Common myeloid progenitor, CD34-positive (primary cell): ENCODE measurements at regions not wholly inside any gene's neighbourhood (a gene's known extent, or its start where the extent isn't known, plus 50 kb on each side); places are given as distances from the start of the nearest gene placed in this dataset.

Experiments used
- CTCF ChIA-PET: fragments of 350-600 bp; sonication (Branson Sonifier 250); formaldehyde crosslinking; loops from one replicate; lab custom pipeline; 2021; ENCODE audit warnings: antibody characterized with exemption; lab: Charles Lee
- POLR2A ChIA-PET: fragments of 350-600 bp; sonication (Branson Sonifier 250); formaldehyde crosslinking; loops from one replicate; lab custom pipeline; 2021; ENCODE audit warnings: antibody characterized with exemption; lab: Charles Lee
- DNase-seq, 3 donors: peaks; one replicate each; pipeline versions ENCODE4 v3.0.0 to v3.0.0-alpha.2; 2013
- H3K27ac ChIP-seq, 2 experiments: 1 replicate in 1 of 2; 2 replicates in 1 of 2; pipeline ENCODE4 v1.7.0; 2013; ENCODE audit warnings: inconsistent platforms in 2 of 2, low read length in 2 of 2, mild to moderate bottlenecking in 2 of 2, low read depth in 1 of 2, moderate library complexity in 1 of 2; ENCODE audit not compliant: severe bottlenecking in 2 of 2, insufficient read depth in 1 of 2, poor library complexity in 1 of 2
- H3K27me3 ChIP-seq, 5 experiments: replicated peaks in 2 of 5; 1 replicate in 3 of 5; 2 replicates in 2 of 5; pipeline versions ENCODE4 v1.6.1 to v1.7.0; 2013; ENCODE audit warnings: low read length in 4 of 5, mild to moderate bottlenecking in 2 of 5, moderate library complexity in 2 of 5, inconsistent platforms in 1 of 5; ENCODE audit not compliant: insufficient read depth in 5 of 5, control insufficient read depth in 4 of 5
- H3K36me3 ChIP-seq, 4 experiments: 1 replicate in 2 of 4; 2 replicates in 2 of 4; pipeline versions ENCODE4 v1.6.1 to v1.7.0; 2013; ENCODE audit warnings: low read length in 3 of 4, control low read depth in 1 of 4, mild to moderate bottlenecking in 1 of 4; ENCODE audit not compliant: control insufficient read depth in 4 of 4, insufficient read depth in 4 of 4
- H3K4me1 ChIP-seq, 4 experiments: 1 replicate in 3 of 4; 2 replicates in 1 of 4; pipeline versions ENCODE4 v1.6.1 to v1.7.1; 2013; ENCODE audit warnings: low read length in 3 of 4, mild to moderate bottlenecking in 3 of 4, control low read depth in 1 of 4, inconsistent platforms in 1 of 4, moderate library complexity in 1 of 4; ENCODE audit not compliant: control insufficient read depth in 4 of 4, insufficient read depth in 4 of 4; ENCODE audit errors: control extremely low read depth in 1 of 4
- H3K4me3 ChIP-seq, 7 experiments: 1 replicate in 4 of 7; 2 replicates in 3 of 7; pipeline versions ENCODE4 v1.5.1 to v1.7.0; 2013; ENCODE audit warnings: mild to moderate bottlenecking in 7 of 7, low read length in 6 of 7, moderate library complexity in 6 of 7, inconsistent platforms in 2 of 7, low read depth in 2 of 7, control low read depth in 1 of 7; ENCODE audit not compliant: insufficient read depth in 4 of 7, control insufficient read depth in 1 of 7; ENCODE audit errors: extremely low read depth in 1 of 7
- H3K9me3 ChIP-seq, 5 experiments: 1 replicate in 4 of 5; 2 replicates in 1 of 5; pipeline versions ENCODE4 v1.6.1 to v1.7.1; 2013; ENCODE audit warnings: low read length in 4 of 5, mild to moderate bottlenecking in 2 of 5, inconsistent platforms in 1 of 5, low read depth in 1 of 5, moderate library complexity in 1 of 5; ENCODE audit not compliant: control insufficient read depth in 4 of 5, insufficient read depth in 2 of 5; ENCODE audit errors: control extremely low read depth in 1 of 5
- WGBS: methylation state at CpG from one replicate; pipeline ENCODE4 v1.1.5; 2013; ENCODE audit not compliant: insufficient coverage; 5-methylcytosine and 5-hydroxymethylcytosine counted together

GRCh38 chr20:7420345-7420744, 519.9 kb downstream of the HAO1 start:
- DNase-seq: no peak
- Histone ChIP-seq H3K4me1 (no peaks in the 10 kb centered on the region), H3K27ac (no peak overlapping the region), H3K36me3 (no peaks in the 10 kb centered on the region), H3K9me3 (no peaks in the 10 kb centered on the region), H3K27me3 (peaks cover 0 to 2% (median 0%) of the 10 kb centered on the region in 5 experiments), H3K4me3 (no peak overlapping the region)
- POLR2A ChIA-PET: no interaction called here
- CTCF ChIA-PET: no interaction called here

GRCh38 chr20:7426890-7427496, 513.3 kb downstream of the HAO1 start:
- DNase-seq: no peak
- ChIA-PET POLR2A (no interaction called here), CTCF (no interaction called here)
- Histone ChIP-seq H3K27ac (no peak overlapping the region), H3K9me3 (no peaks in the 10 kb centered on the region), H3K4me1 (no peaks in the 10 kb centered on the region), H3K4me3 (no peak overlapping the region), H3K27me3 (peaks cover 0 to 1% (median 0%) of the 10 kb centered on the region in 5 experiments), H3K36me3 (no peaks in the 10 kb centered on the region)
- WGBS: 100% methylated on average over 1 of the region's 6 CpGs

- peaks cover 0 to 4% (median 0%) of the 10 kb centered on the region in 5 experiments for H3K27me3 ChIP-seq
- H3K4me3 ChIP-seq: no peak overlapping the region
- CTCF ChIA-PET: no interaction called here
- H3K27ac ChIP-seq: no peak overlapping the region
- WGBS: 100% methylated on average over 1 of the region's 3 CpGs
- no peaks in the 10 kb centered on the region for H3K4me1 ChIP-seq
- no peaks in the 10 kb centered on the region for H3K36me3 ChIP-seq
- POLR2A ChIA-PET: no interaction called here
- DNase-seq: no peak
- no peaks in the 10 kb centered on the region for H3K9me3 ChIP-seq
Measured at GRCh38 chr20:7428946-7429345, 511.3 kb downstream of the HAO1 start.

GRCh38 chr20:7432612-7433011, 507.6 kb downstream of the HAO1 start:
- Histone ChIP-seq H3K36me3 (no peaks in the 10 kb centered on the region), H3K27ac (no peak overlapping the region), H3K9me3 (no peaks in the 10 kb centered on the region), H3K4me3 (no peak overlapping the region), H3K4me1 (no peaks in the 10 kb centered on the region), H3K27me3 (peaks cover 0 to 5% (median 0%) of the 10 kb centered on the region in 5 experiments)
- ChIA-PET POLR2A (no interaction called here), CTCF (no interaction called here)
- 98% methylated on average over 7 of the region's 7 CpGs for WGBS
- DNase-seq: no peak

- CTCF ChIA-PET: no interaction called here
Measured at GRCh38 chr20:7437311-7437710, 502.9 kb downstream of the HAO1 start.

GRCh38 chr20:7449269-7449668, 491.0 kb downstream of the HAO1 start:
- no peak overlapping the region for H3K27ac ChIP-seq
- H3K27me3 ChIP-seq: no peaks in the 10 kb centered on the region
- H3K4me1 ChIP-seq: no peaks in the 10 kb centered on the region
- POLR2A ChIA-PET: no interaction called here
- no peaks in the 10 kb centered on the region for H3K9me3 ChIP-seq
- DNase-seq: no peak
- WGBS: 100% methylated on average over 1 of the region's 1 CpG
- H3K4me3 ChIP-seq: no peak overlapping the region
- CTCF ChIA-PET: interaction anchor here (1.0 kb wide), 1 partner anchor 163 kb away, joined by 3 read pairs; no protein-coding TSS in a partner anchor
- H3K36me3 ChIP-seq: no peaks in the 10 kb centered on the region

More at GRCh38 chr20:7437311-7437710, 502.9 kb downstream of the HAO1 start:
- no peak overlapping the region for H3K4me3 ChIP-seq
- no peaks in the 10 kb centered on the region for H3K9me3 ChIP-seq
- DNase-seq: no peak
- no peaks in the 10 kb centered on the region for H3K4me1 ChIP-seq
- no peak overlapping the region for H3K27ac ChIP-seq
- peaks cover 0 to 6% (median 0%) of the 10 kb centered on the region in 5 experiments for H3K27me3 ChIP-seq
- POLR2A ChIA-PET: no interaction called here
- WGBS: 100% methylated on average over 3 of the region's 3 CpGs
- no peaks in the 10 kb centered on the region for H3K36me3 ChIP-seq

GRCh38 chr20:7452890-7453289, 487.4 kb downstream of the HAO1 start:
- Histone ChIP-seq H3K27me3 (no peaks in the 10 kb centered on the region), H3K27ac (no peak overlapping the region), H3K4me3 (no peak overlapping the region), H3K9me3 (no peaks in the 10 kb centered on the region), H3K4me1 (no peaks in the 10 kb centered on the region), H3K36me3 (no peaks in the 10 kb centered on the region)
- ChIA-PET POLR2A (no interaction called here), CTCF (no interaction called here)
- 100% methylated on average over 1 of the region's 2 CpGs for WGBS
- no peak for DNase-seq
